ENCODE measurements at regions not wholly inside any gene's neighbourhood (a gene's known extent, or its start where the extent isn't known, plus 50 kb on each side); places are given as distances from the start of the nearest gene placed in this dataset.
A peak's percentile ranks its signal among the peaks of the same experiment; 100 is the strongest.

GRCh38 chr6:21501815-21502214 lies 91.7 kb upstream of the SOX4 start:
- no peak for DNase-seq (ENCODE audit: low read depth in 1 of 2, low spot score in 1 of 2)
- H3K27me3 ChIP-seq: no peaks in the 10 kb centered on the region
- H3K4me3 ChIP-seq: no peak overlapping the region
- H3K9me3 ChIP-seq (ENCODE audit: low read depth): no peaks in the 10 kb centered on the region
- H3K27ac ChIP-seq: no peak overlapping the region
- H3K4me1 ChIP-seq (ENCODE audit: low read depth): no peaks in the 10 kb centered on the region
- H3K36me3 ChIP-seq: no peaks in the 10 kb centered on the region
- no peak for TF ChIP-seq CTCF (IDR thresholded peaks at IDR 0.05; ENCODE audit: low read depth, low read length)

GRCh38 chr6:21502682-21503081 lies 90.9 kb upstream of the SOX4 start:
- H3K4me3 ChIP-seq: no peak overlapping the region
- TF ChIP-seq CTCF (IDR thresholded peaks at IDR 0.05; ENCODE audit: low read depth, low read length): no peak
- no peaks in the 10 kb centered on the region for H3K4me1 ChIP-seq (ENCODE audit: low read depth)

GRCh38 chr6:21504790-21505189 lies 88.8 kb upstream of the SOX4 start:
- no peaks in the 10 kb centered on the region for H3K36me3 ChIP-seq
- no peak overlapping the region for H3K27ac ChIP-seq
- no peak for DNase-seq (ENCODE audit: low read depth in 1 of 2, low spot score in 1 of 2)
- no peak for TF ChIP-seq CTCF (IDR thresholded peaks at IDR 0.05; ENCODE audit: low read depth, low read length)
- H3K9me3 ChIP-seq (ENCODE audit: low read depth): no peaks in the 10 kb centered on the region
- H3K4me3 ChIP-seq: no peak overlapping the region
- no peaks in the 10 kb centered on the region for H3K27me3 ChIP-seq
- no peaks in the 10 kb centered on the region for H3K4me1 ChIP-seq (ENCODE audit: low read depth)

More at GRCh38 chr6:21502682-21503081, 90.9 kb upstream of the SOX4 start:
- no peaks in the 10 kb centered on the region for H3K9me3 ChIP-seq (ENCODE audit: low read depth)
- no peaks in the 10 kb centered on the region for H3K27me3 ChIP-seq
- H3K27ac ChIP-seq: no peak overlapping the region
- no peaks in the 10 kb centered on the region for H3K36me3 ChIP-seq
- no peak for DNase-seq (ENCODE audit: low read depth in 1 of 2, low spot score in 1 of 2)

GRCh38 chr6:21505574-21505990 lies 88.0 kb upstream of the SOX4 start:
- Histone ChIP-seq H3K36me3 (no peaks in the 10 kb centered on the region), H3K4me1 (ENCODE audit: low read depth) (no peaks in the 10 kb centered on the region), H3K27ac (no peak overlapping the region), H3K9me3 (ENCODE audit: low read depth) (no peaks in the 10 kb centered on the region), H3K27me3 (no peaks in the 10 kb centered on the region), H3K4me3 (no peak overlapping the region)
- no peak for DNase-seq (ENCODE audit: low read depth in 1 of 2, low spot score in 1 of 2)
- TF ChIP-seq CTCF (IDR thresholded peaks at IDR 0.05; ENCODE audit: low read depth, low read length): no peak

GRCh38 chr6:21506126-21506525 lies 87.4 kb upstream of the SOX4 start:
- H3K4me3 ChIP-seq: no peak overlapping the region
- DNase-seq (ENCODE audit: low read depth in 1 of 2, low spot score in 1 of 2): no peak
- H3K9me3 ChIP-seq (ENCODE audit: low read depth): no peaks in the 10 kb centered on the region
- no peaks in the 10 kb centered on the region for H3K36me3 ChIP-seq
- no peak for TF ChIP-seq CTCF (IDR thresholded peaks at IDR 0.05; ENCODE audit: low read depth, low read length)
- H3K27me3 ChIP-seq: no peaks in the 10 kb centered on the region
- no peak overlapping the region for H3K27ac ChIP-seq
- H3K4me1 ChIP-seq (ENCODE audit: low read depth): no peaks in the 10 kb centered on the region

GRCh38 chr6:21507811-21508210 lies 85.7 kb upstream of the SOX4 start:
- no peaks in the 10 kb centered on the region for H3K4me1 ChIP-seq (ENCODE audit: low read depth)
- no peaks in the 10 kb centered on the region for H3K9me3 ChIP-seq (ENCODE audit: low read depth)
- no peak overlapping the region for H3K27ac ChIP-seq
- TF ChIP-seq CTCF (IDR thresholded peaks at IDR 0.05; ENCODE audit: low read depth, low read length): no peak
- no peaks in the 10 kb centered on the region for H3K27me3 ChIP-seq
- H3K36me3 ChIP-seq: no peaks in the 10 kb centered on the region
- no peak overlapping the region for H3K4me3 ChIP-seq
- peak in 1 of 2 donors; percentile 11 for DNase-seq (ENCODE audit: low read depth in 1 of 2, low spot score in 1 of 2)

Measured in cardiac muscle cell (in vitro differentiated cells and primary cell).